Common myeloid progenitor, CD34-positive (primary cell): ENCODE measurements at regions not wholly inside any gene's neighbourhood (a gene's known extent, or its start where the extent isn't known, plus 50 kb on each side); places are given as distances from the start of the nearest gene placed in this dataset.

ENCODE experiments used
- CTCF ChIA-PET: fragments of 350-600 bp; sonication (Branson Sonifier 250); formaldehyde crosslinking; loops from one replicate; lab custom pipeline; 2021; ENCODE audit warnings: antibody characterized with exemption; lab: Charles Lee
- POLR2A ChIA-PET: fragments of 350-600 bp; sonication (Branson Sonifier 250); formaldehyde crosslinking; loops from one replicate; lab custom pipeline; 2021; ENCODE audit warnings: antibody characterized with exemption; lab: Charles Lee
- DNase-seq, 3 donors: peaks; one replicate each; pipeline versions ENCODE4 v3.0.0 to v3.0.0-alpha.2; 2013
- H3K27ac ChIP-seq, 2 experiments: 1 replicate in 1 of 2; 2 replicates in 1 of 2; pipeline ENCODE4 v1.7.0; 2013; ENCODE audit warnings: inconsistent platforms in 2 of 2, low read length in 2 of 2, mild to moderate bottlenecking in 2 of 2, low read depth in 1 of 2, moderate library complexity in 1 of 2; ENCODE audit not compliant: severe bottlenecking in 2 of 2, insufficient read depth in 1 of 2, poor library complexity in 1 of 2
- H3K27me3 ChIP-seq, 5 experiments: replicated peaks in 2 of 5; 1 replicate in 3 of 5; 2 replicates in 2 of 5; pipeline versions ENCODE4 v1.6.1 to v1.7.0; 2013; ENCODE audit warnings: low read length in 4 of 5, mild to moderate bottlenecking in 2 of 5, moderate library complexity in 2 of 5, inconsistent platforms in 1 of 5; ENCODE audit not compliant: insufficient read depth in 5 of 5, control insufficient read depth in 4 of 5
- H3K36me3 ChIP-seq, 4 experiments: 1 replicate in 2 of 4; 2 replicates in 2 of 4; pipeline versions ENCODE4 v1.6.1 to v1.7.0; 2013; ENCODE audit warnings: low read length in 3 of 4, control low read depth in 1 of 4, mild to moderate bottlenecking in 1 of 4; ENCODE audit not compliant: control insufficient read depth in 4 of 4, insufficient read depth in 4 of 4
- H3K4me1 ChIP-seq, 4 experiments: 1 replicate in 3 of 4; 2 replicates in 1 of 4; pipeline versions ENCODE4 v1.6.1 to v1.7.1; 2013; ENCODE audit warnings: low read length in 3 of 4, mild to moderate bottlenecking in 3 of 4, control low read depth in 1 of 4, inconsistent platforms in 1 of 4, moderate library complexity in 1 of 4; ENCODE audit not compliant: control insufficient read depth in 4 of 4, insufficient read depth in 4 of 4; ENCODE audit errors: control extremely low read depth in 1 of 4
- H3K4me3 ChIP-seq, 7 experiments: 1 replicate in 4 of 7; 2 replicates in 3 of 7; pipeline versions ENCODE4 v1.5.1 to v1.7.0; 2013; ENCODE audit warnings: mild to moderate bottlenecking in 7 of 7, low read length in 6 of 7, moderate library complexity in 6 of 7, inconsistent platforms in 2 of 7, low read depth in 2 of 7, control low read depth in 1 of 7; ENCODE audit not compliant: insufficient read depth in 4 of 7, control insufficient read depth in 1 of 7; ENCODE audit errors: extremely low read depth in 1 of 7
- H3K9me3 ChIP-seq, 5 experiments: 1 replicate in 4 of 5; 2 replicates in 1 of 5; pipeline versions ENCODE4 v1.6.1 to v1.7.1; 2013; ENCODE audit warnings: low read length in 4 of 5, mild to moderate bottlenecking in 2 of 5, inconsistent platforms in 1 of 5, low read depth in 1 of 5, moderate library complexity in 1 of 5; ENCODE audit not compliant: control insufficient read depth in 4 of 5, insufficient read depth in 2 of 5; ENCODE audit errors: control extremely low read depth in 1 of 5
- WGBS: methylation state at CpG from one replicate; pipeline ENCODE4 v1.1.5; 2013; ENCODE audit not compliant: insufficient coverage; 5-methylcytosine and 5-hydroxymethylcytosine counted together

DNA sequence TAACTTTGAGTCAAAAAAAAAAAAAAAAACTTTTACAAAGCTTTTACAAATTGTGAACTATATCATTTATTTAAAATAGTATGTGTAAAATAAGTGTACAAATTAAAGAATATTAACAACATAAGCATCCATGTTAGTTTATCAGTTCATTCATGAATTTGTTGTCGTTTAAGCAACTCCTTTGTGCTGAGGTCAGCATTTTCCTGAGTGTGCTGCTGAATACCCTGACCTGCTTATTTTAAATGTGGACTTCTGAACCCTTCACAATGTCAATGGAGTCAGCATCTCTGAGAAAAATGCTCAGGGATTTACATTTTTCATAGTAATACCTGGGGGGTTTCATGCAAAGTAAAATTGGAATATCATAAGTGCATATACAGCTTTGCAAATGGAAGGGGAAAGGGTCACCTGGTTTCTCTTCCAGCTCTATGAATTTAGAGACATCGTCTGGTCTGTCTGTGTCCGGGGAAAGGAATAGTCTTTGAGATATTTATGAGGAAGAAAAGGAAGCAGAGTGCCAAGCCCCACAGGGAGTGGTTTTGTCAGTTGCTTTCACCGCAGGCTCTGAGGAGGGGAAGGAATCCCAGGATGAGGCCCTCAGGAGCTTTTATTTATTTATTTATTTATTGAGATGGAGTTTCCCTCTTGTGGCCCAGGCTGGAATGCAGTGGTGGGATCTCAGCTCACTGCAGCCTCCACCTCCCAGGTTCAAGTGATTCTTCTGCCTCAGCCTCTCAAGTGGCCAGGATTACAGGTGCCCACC, 125.5 kb upstream of the SVIL start:
- H3K36me3 ChIP-seq, result no peaks in the 10 kb centered on the region
- H3K4me3 ChIP-seq, result no peak overlapping the region
- H3K4me1 ChIP-seq, result peaks cover 0 to 17% (median 7%) of the 10 kb centered on the region in 4 experiments
- POLR2A ChIA-PET, result interaction anchor here (0.6 kb wide), 1 partner anchor 28 kb away, joined by 3 read pairs; no protein-coding TSS in a partner anchor
- CTCF ChIA-PET, result interaction anchor here (1.2 to 1.3 kb wide), 2 partner anchors 17 to 32 kb away, joined by 4 read pairs; no protein-coding TSS in a partner anchor
- H3K27ac ChIP-seq, result no peak overlapping the region
- WGBS, result 36% methylated on average over 4 of the region's 4 CpGs
- no peaks in the 10 kb centered on the region for H3K9me3 ChIP-seq
- no peak for DNase-seq
- H3K27me3 ChIP-seq, result no peaks in the 10 kb centered on the region

DNA sequence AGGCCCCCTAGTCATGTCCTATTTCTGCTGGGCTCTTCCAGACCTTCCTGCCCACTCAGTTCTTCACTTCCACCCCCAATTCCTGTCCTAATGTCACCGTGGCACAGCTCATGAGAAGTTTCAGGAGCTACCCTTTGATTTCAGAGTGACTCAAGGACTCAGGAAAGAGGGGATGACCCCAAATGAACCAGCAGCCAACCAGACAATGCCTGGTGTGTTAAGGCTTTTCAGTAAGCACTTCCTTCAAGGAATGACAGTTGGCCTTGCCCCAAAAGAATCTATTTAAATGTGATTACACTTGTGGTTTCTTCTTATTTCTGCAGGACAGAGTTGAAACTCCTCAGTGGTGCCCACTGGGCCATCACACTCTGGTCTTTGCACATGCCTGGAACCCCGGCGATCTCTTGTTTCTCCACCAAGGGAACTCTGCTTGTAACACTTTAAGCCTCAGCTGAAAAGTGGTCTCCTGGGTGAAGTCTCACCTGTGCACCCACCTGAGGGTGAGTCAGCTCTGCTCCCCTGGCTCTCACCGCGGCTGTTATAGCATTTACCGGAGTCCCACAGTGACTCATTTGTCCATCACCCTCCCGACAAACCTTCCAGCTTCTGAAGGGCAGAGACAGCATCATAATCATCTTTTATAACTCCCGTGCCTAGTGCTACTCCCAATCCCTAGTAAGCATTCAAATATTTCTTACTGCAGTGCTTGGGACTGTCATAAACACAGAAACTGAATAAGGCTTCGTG, 123.0 kb upstream of the SVIL start:
- ChIA-PET POLR2A (no interaction called here), CTCF (interaction anchor here (1.7 to 3.2 kb wide), 2 partner anchors 8 to 13 kb away, joined by 3 to 10 read pairs; no protein-coding TSS in a partner anchor)
- DNase-seq, result no peak
- 88% methylated on average over 8 of the region's 9 CpGs for WGBS
- H3K9me3 ChIP-seq, result no peaks in the 10 kb centered on the region
- H3K27me3 ChIP-seq, result no peaks in the 10 kb centered on the region
- H3K4me1 ChIP-seq, result peaks cover 0 to 10% (median 6%) of the 10 kb centered on the region in 4 experiments
- no peak overlapping the region for H3K4me3 ChIP-seq
- H3K27ac ChIP-seq, result no peak overlapping the region
- no peaks in the 10 kb centered on the region for H3K36me3 ChIP-seq

DNA sequence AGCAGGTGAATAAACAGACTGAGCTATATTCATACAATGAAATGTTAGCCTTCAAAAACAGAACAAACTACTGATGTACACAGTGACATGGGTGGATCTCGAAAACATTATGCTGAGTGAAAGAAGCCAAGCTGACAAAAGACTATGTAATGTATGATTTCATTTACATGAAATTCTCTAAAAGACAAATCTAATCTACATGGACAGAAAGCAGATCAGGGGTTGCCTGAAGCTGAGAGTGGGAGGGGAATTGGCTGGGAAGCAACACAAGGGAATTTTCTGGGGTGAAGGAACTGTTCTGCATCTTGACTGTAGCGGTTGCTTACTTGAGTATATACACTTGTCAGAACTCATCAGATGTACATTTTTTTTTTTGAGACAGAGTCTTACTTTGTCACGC, 121.7 kb upstream of the SVIL start:
- POLR2A ChIA-PET, result no interaction called here
- H3K4me1 ChIP-seq, result peaks cover 0 to 7% (median 5%) of the 10 kb centered on the region in 4 experiments
- H3K9me3 ChIP-seq, result no peaks in the 10 kb centered on the region
- H3K4me3 ChIP-seq, result no peak overlapping the region
- no peak for DNase-seq
- H3K27me3 ChIP-seq, result no peaks in the 10 kb centered on the region
- H3K36me3 ChIP-seq, result no peaks in the 10 kb centered on the region
- 100% methylated on average over 1 of the region's 3 CpGs for WGBS
- no peak overlapping the region for H3K27ac ChIP-seq
- CTCF ChIA-PET, result interaction anchor here (1.7 to 3.2 kb wide), 2 partner anchors 9 to 11 kb away, joined by 3 to 10 read pairs; no protein-coding TSS in a partner anchor

DNA sequence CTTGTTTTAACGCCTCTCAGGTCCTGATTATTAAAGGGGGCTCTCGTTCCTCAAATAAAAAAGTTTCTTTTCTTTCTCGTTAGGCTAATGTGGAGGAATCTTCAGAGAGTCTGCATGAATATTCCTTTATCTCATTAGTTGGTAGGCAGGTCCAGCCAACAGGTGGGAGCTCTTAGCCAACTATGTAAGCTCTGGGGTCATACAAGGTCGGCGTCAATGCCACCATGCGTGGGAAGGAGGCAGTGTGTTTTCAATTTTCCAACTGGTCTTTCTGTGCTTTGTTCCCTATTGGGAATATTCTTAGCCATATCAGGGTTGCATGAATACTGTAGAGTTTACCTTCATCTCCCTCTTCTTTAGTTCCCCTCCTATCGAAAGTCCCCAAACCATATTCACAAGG, 118.5 kb upstream of the SVIL start:
- no peak for DNase-seq
- 87% methylated on average over 3 of the region's 7 CpGs for WGBS
- no peaks in the 10 kb centered on the region for H3K36me3 ChIP-seq
- H3K27ac ChIP-seq, result no peak overlapping the region
- H3K9me3 ChIP-seq, result peaks cover 0 to 3% (median 0%) of the 10 kb centered on the region in 5 experiments
- ChIA-PET CTCF (interaction anchor here (0.6 to 0.8 kb wide), 2 partner anchors 11 to 13 kb away, joined by 3 read pairs; no protein-coding TSS in a partner anchor), POLR2A (no interaction called here)
- no peaks in the 10 kb centered on the region for H3K27me3 ChIP-seq
- H3K4me1 ChIP-seq, result peaks cover 0 to 7% (median 3%) of the 10 kb centered on the region in 4 experiments
- H3K4me3 ChIP-seq, result no peak overlapping the region

DNA sequence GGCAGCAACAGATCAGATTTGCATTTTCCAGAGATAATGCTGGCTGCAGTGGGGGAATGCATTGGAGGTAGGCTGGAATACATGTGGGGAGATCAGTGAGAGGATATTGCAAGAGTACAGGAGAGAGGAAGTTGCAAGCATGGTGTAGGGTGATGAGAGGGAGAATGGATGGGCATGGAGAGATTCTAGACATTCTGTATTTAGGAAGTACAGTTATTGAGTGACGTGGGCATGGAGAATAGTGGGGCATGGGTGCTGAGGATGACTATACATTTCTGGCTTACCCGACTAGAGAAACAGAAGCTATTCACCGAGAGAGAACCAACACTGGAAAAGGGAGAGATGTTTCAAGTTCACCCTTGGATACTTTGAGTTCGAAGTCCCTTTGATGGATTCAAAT, 116.9 kb upstream of the SVIL start:
- Histone ChIP-seq H3K4me1 (no peaks in the 10 kb centered on the region), H3K27ac (no peak overlapping the region), H3K4me3 (no peak overlapping the region), H3K36me3 (no peaks in the 10 kb centered on the region), H3K9me3 (peaks cover 0 to 3% (median 0%) of the 10 kb centered on the region in 5 experiments), H3K27me3 (no peaks in the 10 kb centered on the region)
- ChIA-PET POLR2A (interaction anchor here (0.9 kb wide), 1 partner anchor 122 kb away, joined by 3 read pairs; no protein-coding TSS in a partner anchor), CTCF (interaction anchor here (0.9 kb wide), 1 partner anchor 12 kb away, joined by 3 read pairs; no protein-coding TSS in a partner anchor)
- DNase-seq, result no peak
- WGBS, result 88% methylated on average over 4 of the region's 4 CpGs

DNA sequence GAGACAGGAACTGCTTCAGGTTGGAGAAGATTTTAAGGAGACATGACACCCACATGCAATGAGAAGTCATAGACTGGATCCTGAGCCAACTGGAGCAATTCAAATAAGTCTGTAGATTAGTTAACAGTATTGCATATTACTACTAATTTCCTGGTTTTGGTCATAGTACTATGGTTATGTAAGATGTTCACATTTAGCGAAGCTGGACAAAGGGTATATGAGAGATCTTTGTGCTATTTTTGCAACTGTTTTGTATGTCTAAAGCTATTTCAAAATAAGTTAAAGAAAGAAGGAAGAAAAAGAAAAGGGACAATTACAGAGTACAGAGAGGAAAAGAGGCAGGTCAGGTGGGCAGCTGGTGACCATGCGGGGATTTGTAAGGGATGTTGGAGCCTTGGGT, 116.5 kb upstream of the SVIL start:
- ChIA-PET POLR2A (interaction anchor here (0.9 kb wide), 1 partner anchor 122 kb away, joined by 3 read pairs; no protein-coding TSS in a partner anchor), CTCF (no interaction called here)
- 97% methylated on average over 2 of the region's 2 CpGs for WGBS
- DNase-seq, result no peak
- no peak overlapping the region for H3K27ac ChIP-seq
- H3K4me1 ChIP-seq, result no peaks in the 10 kb centered on the region
- H3K4me3 ChIP-seq, result no peak overlapping the region
- no peaks in the 10 kb centered on the region for H3K27me3 ChIP-seq
- H3K36me3 ChIP-seq, result no peaks in the 10 kb centered on the region
- peaks cover 0 to 3% (median 0%) of the 10 kb centered on the region in 5 experiments for H3K9me3 ChIP-seq
